Psoas muscle (tissue), 7 donors: ENCODE measurements at regions not wholly inside any gene's neighbourhood (a gene's known extent, or its start where the extent isn't known, plus 50 kb on each side); places are given as distances from the start of the nearest gene placed in this dataset.

Source experiments
- ATAC-seq, 4 donors: fragments of 200-7000 bp; cut with Tn5 transposase; one replicate each; pipeline ENCODE4 v1.9.1; 2020; ENCODE audit warnings: moderate library complexity in 3 of 4, mild to moderate bottlenecking in 2 of 4
- DNase-seq, 2 donors: peaks; one replicate each; pipeline ENCODE4 v3.0.0-alpha.2; 2020
- H3K27ac ChIP-seq: fragments of 200-600 bp; one replicate; pipeline ENCODE4 v1.8.0; 2022
- H3K27me3 ChIP-seq, 3 donors: fragments of 200-600 bp in 1 of 3; one replicate each; pipeline versions ENCODE4 v1.6.1 to v1.8.0; 2013 to 2022; ENCODE audit warnings: low read length in 2 of 3, mild to moderate bottlenecking in 2 of 3, moderate library complexity in 1 of 3; ENCODE audit not compliant: insufficient read depth in 3 of 3
- H3K36me3 ChIP-seq, 2 donors: fragments of 200-600 bp in 1 of 2; one replicate each; pipeline versions ENCODE4 v1.6.1 to v1.8.0; 2013 to 2022; ENCODE audit warnings: low read depth in 1 of 2, mild to moderate bottlenecking in 1 of 2, moderate library complexity in 1 of 2; ENCODE audit not compliant: insufficient read depth in 1 of 2
- H3K4me1 ChIP-seq: fragments of 200-600 bp; one replicate; pipeline ENCODE4 v1.8.0; 2022
- H3K4me3 ChIP-seq: fragments of 200-600 bp; one replicate; pipeline ENCODE4 v1.8.0; 2022; ENCODE audit warnings: mild to moderate bottlenecking
- H3K9me3 ChIP-seq: fragments of 200-600 bp; one replicate; pipeline ENCODE4 v1.8.0; 2022
- CTCF ChIP-seq: fragments of 200-600 bp; IDR thresholded peaks from one replicate; pipeline ENCODE4 v1.8.0; 2022; ENCODE audit warnings: antibody characterized with exemption
- WGBS, 3 donors: extraction: QIAGEN DNeasy Blood & Tissue Kit; methylation state at CpG; one replicate each; pipeline versions ENCODE4 v1.1.6 to v1.1.7; 2013; 5-methylcytosine and 5-hydroxymethylcytosine counted together
- intact Hi-C, 2 donors: fragments of 100-400 bp; cut with DNase I; formaldehyde crosslinking; loops; one replicate each; pipeline versions ENCODE4 v1.11.0 to v1.14.2; 2022
- donor health status: healthy with polysubstance abuse.
- donor health status: DM: no; HTN: no; CAD: no; lungs with moderate emphysema.
- donor health status: Bipolar disorder and iron deficiency.
- donor health status: healthy.
- donor health status: DM: yes; HTN: yes; CAD: no.
- donor health status: DM: no; HTN: no; CAD: no.
- donor health status: DM: yes; HTN: yes; CAD: no.

GRCh38 chr4:33133723-33134122, 2413.6 kb downstream of the PCDH7 start:
- intact Hi-C loops: no loop called here
- DNase-seq (no peak), ATAC-seq (no peak)
- Histone ChIP-seq H3K36me3 (no peaks in the 10 kb centered on the region), H3K4me1 (no peaks in the 10 kb centered on the region), H3K27ac (no peak overlapping the region), H3K4me3 (no peak overlapping the region), H3K9me3 (peaks cover 4% of the 10 kb centered on the region), H3K27me3 (no peaks in the 10 kb centered on the region)
- no peak for TF ChIP-seq CTCF
- WGBS, 3 donors: 29 to 46% (median 43%) methylated on average over 2 of the region's 2 CpGs

GRCh38 chr4:33134366-33134765, 2414.2 kb downstream of the PCDH7 start:
- peaks cover 4% of the 10 kb centered on the region for H3K9me3 ChIP-seq
- H3K27ac ChIP-seq: no peak overlapping the region
- DNase-seq (no peak), ATAC-seq (no peak)
- no peaks in the 10 kb centered on the region for H3K27me3 ChIP-seq
- intact Hi-C loops: no loop called here
- TF ChIP-seq CTCF: no peak
- H3K36me3 ChIP-seq: no peaks in the 10 kb centered on the region
- H3K4me1 ChIP-seq: no peaks in the 10 kb centered on the region
- WGBS, 3 donors: 75 to 89% (median 84%) methylated on average over 1 of the region's 1 CpG
- H3K4me3 ChIP-seq: no peak overlapping the region

- TF ChIP-seq CTCF: no peak
- Histone ChIP-seq H3K27me3 (no peaks in the 10 kb centered on the region), H3K9me3 (no peaks in the 10 kb centered on the region), H3K36me3 (no peaks in the 10 kb centered on the region), H3K4me1 (no peaks in the 10 kb centered on the region), H3K4me3 (no peak overlapping the region), H3K27ac (no peak overlapping the region)
- 75 to 83% (median 81%) methylated on average over 5 of the region's 5 CpGs for WGBS, 3 donors
- DNase-seq: no peak
- ATAC-seq: no peak
- intact Hi-C loops: no loop called here
Measured at GRCh38 chr4:33149658-33150524, 2429.7 kb downstream of the PCDH7 start.

- TF ChIP-seq CTCF: no peak
- H3K4me1 ChIP-seq: no peaks in the 10 kb centered on the region
- H3K27ac ChIP-seq: no peak overlapping the region
- WGBS, 3 donors: 58 to 63% (median 61%) methylated on average over 3 of the region's 3 CpGs
- H3K4me3 ChIP-seq: no peak overlapping the region
- no peaks in the 10 kb centered on the region for H3K27me3 ChIP-seq
- no peaks in the 10 kb centered on the region for H3K9me3 ChIP-seq
- intact Hi-C loops: no loop called here
- DNase-seq: no peak
- H3K36me3 ChIP-seq: no peaks in the 10 kb centered on the region
- ATAC-seq: no peak
Measured at GRCh38 chr4:33150525-33150910, 2430.3 kb downstream of the PCDH7 start.

GRCh38 chr4:33160126-33160525, 2440.0 kb downstream of the PCDH7 start:
- Histone ChIP-seq H3K27ac (no peak overlapping the region), H3K36me3 (no peaks in the 10 kb centered on the region), H3K4me3 (no peak overlapping the region), H3K9me3 (peaks cover 4% of the 10 kb centered on the region), H3K4me1 (no peaks in the 10 kb centered on the region), H3K27me3 (no peaks in the 10 kb centered on the region)
- intact Hi-C loops: no loop called here
- ATAC-seq (no peak), DNase-seq (no peak)
- TF ChIP-seq CTCF: peak; percentile 9
- WGBS, 3 donors: 31 to 37% (median 35%) methylated on average over 2 of the region's 2 CpGs
